BJ (cell line): ENCODE measurements at regions not wholly inside any gene's neighbourhood (a gene's known extent, or its start where the extent isn't known, plus 50 kb on each side); places are given as distances from the start of the nearest gene placed in this dataset.

Experiments used
- CTCF ChIA-PET: fragments of 350-600 bp; formaldehyde crosslinking; extraction: SDS; loops from one replicate; lab custom pipeline; 2021; ENCODE audit warnings: antibody characterized with exemption, inconsistent platforms; lab: Yijun Ruan, JAX
- POLR2A ChIA-PET: fragments of 300-600 bp; sonication (Branson Sonifier 250); formaldehyde crosslinking; extraction: SDS; loops from one replicate; lab custom pipeline; 2021; ENCODE audit warnings: antibody characterized with exemption; lab: Charles Lee
- DNase-seq: peaks from one replicate; pipeline ENCODE4 v3.0.0-alpha.2; 2011; ENCODE audit warnings: low read depth
- H3K27me3 ChIP-seq: 2 replicates; pipeline ENCODE4 v1.6.0; 2011; ENCODE audit warnings: low read length; ENCODE audit not compliant: control insufficient read depth, insufficient read depth
- H3K36me3 ChIP-seq: 2 replicates; pipeline ENCODE4 v1.5.1; 2011; ENCODE audit warnings: low read length; ENCODE audit not compliant: control insufficient read depth, insufficient read depth
- H3K4me3 ChIP-seq: 2 replicates; pipeline ENCODE4 v1.5.1; 2011; ENCODE audit warnings: low read depth, mild to moderate bottlenecking, control low read depth, low read length
- CTCF ChIP-seq: IDR thresholded peaks from 2 replicates; pipeline ENCODE4 v1.5.1; 2011; ENCODE audit warnings: low read depth, mild to moderate bottlenecking, control low read depth, inconsistent platforms, low read length, moderate library complexity; ENCODE audit not compliant: insufficient read depth

GRCh38 chr2:7573166-7573825, 656.1 kb downstream of the RNF144A start:
- Histone ChIP-seq H3K27me3 (no peaks in the 10 kb centered on the region), H3K36me3 (no peaks in the 10 kb centered on the region), H3K4me3 (no peak overlapping the region)
- no peak for DNase-seq
- ChIA-PET POLR2A (no interaction called here), CTCF (no interaction called here)
- TF ChIP-seq CTCF: no peak

GRCh38 chr2:7574385-7574784, 657.2 kb downstream of the RNF144A start:
- ChIA-PET CTCF (no interaction called here), POLR2A (no interaction called here)
- Histone ChIP-seq H3K4me3 (no peak overlapping the region), H3K36me3 (no peaks in the 10 kb centered on the region), H3K27me3 (no peaks in the 10 kb centered on the region)
- DNase-seq: no peak
- no peak for TF ChIP-seq CTCF

DNA sequence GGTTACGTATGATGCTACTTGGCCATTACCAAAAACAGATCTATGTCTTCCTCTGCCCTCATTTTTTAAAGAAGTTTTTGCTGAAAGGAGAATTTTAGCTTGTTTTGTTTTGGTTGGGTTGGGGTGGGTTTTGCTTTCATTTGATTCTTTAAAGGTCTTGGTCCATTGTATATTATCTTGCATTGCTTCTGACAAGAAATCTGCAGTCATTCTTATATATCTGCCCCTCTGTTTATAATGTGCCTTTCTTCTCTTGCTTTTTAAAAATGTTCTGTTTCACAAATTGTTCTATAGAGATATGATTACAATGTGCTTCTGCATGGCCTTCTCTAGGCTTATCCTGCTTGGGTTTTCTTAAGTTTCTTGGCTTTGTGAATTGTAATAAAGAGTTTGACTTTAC, 660.6 kb downstream of the RNF144A start:
- Histone ChIP-seq H3K36me3 (no peaks in the 10 kb centered on the region), H3K27me3 (no peaks in the 10 kb centered on the region), H3K4me3 (no peak overlapping the region)
- ChIA-PET CTCF (no interaction called here), POLR2A (no interaction called here)
- no peak for DNase-seq
- TF ChIP-seq CTCF: no peak

DNA sequence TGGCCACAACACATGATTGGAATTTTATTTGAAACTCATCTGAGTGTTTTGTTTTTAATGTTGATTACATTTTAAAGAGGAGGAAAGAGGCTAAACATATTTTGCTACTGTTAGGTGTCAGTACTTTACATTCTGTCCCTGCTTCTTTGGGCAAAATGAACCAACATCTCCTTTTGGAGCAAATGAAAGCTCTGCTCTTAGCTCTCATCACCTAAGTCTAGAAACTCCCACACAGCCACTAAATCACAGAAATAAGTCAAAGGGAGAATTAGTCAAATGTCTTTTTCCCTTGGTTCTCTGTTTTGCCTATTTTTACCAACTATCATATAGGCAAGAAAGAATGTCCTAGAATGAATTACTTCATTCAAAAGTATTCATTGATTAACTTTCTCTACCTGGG, 666.8 kb downstream of the RNF144A start:
- Histone ChIP-seq H3K4me3 (no peak overlapping the region), H3K36me3 (no peaks in the 10 kb centered on the region), H3K27me3 (no peaks in the 10 kb centered on the region)
- ChIA-PET CTCF (no interaction called here), POLR2A (no interaction called here)
- no peak for DNase-seq
- no peak for TF ChIP-seq CTCF

- H3K36me3 ChIP-seq: no peaks in the 10 kb centered on the region
- CTCF ChIA-PET: interaction anchor here (0.6 kb wide), 1 partner anchor 48 kb away, joined by 3 read pairs; no protein-coding TSS in a partner anchor
- H3K4me3 ChIP-seq: no peak overlapping the region
- no peak for DNase-seq
- POLR2A ChIA-PET: no interaction called here
- no peak for TF ChIP-seq CTCF
- H3K27me3 ChIP-seq: no peaks in the 10 kb centered on the region
Observed at GRCh38 chr2:7586898-7587297, 669.7 kb downstream of the RNF144A start.
